GM18508 (cell line): ENCODE measurements at regions not wholly inside any gene's neighbourhood (a gene's known extent, or its start where the extent isn't known, plus 50 kb on each side); places are given as distances from the start of the nearest gene placed in this dataset.

Experiments used
- ATAC-seq: cut with Tn5 transposase; IDR thresholded peaks from one replicate; pipeline ENCODE4 v1.9.1; 2021; ENCODE audit warnings: moderate number of reproducible peaks; ENCODE audit not compliant: insufficient read depth, unreplicated experiment

- no peak for ATAC-seq
Observed at GRCh38 chr14:82410064-82410463, 876.4 kb upstream of the SEL1L start.

- ATAC-seq: no peak
Observed at GRCh38 chr14:82411298-82411697, 877.6 kb upstream of the SEL1L start.

GRCh38 chr14:82412545-82412944, 878.9 kb upstream of the SEL1L start:
- ATAC-seq: no peak

- peak; percentile 57 for ATAC-seq
Observed at GRCh38 chr14:82414853-82415539, 881.3 kb upstream of the SEL1L start.

- ATAC-seq: no peak
Observed at GRCh38 chr14:82419933-82420332, 886.3 kb upstream of the SEL1L start.

GRCh38 chr14:82420871-82421270, 887.2 kb upstream of the SEL1L start:
- ATAC-seq: no peak

GRCh38 chr14:82421286-82421685, 887.6 kb upstream of the SEL1L start:
- no peak for ATAC-seq

GRCh38 chr14:82422230-82422629, 888.6 kb upstream of the SEL1L start:
- no peak for ATAC-seq

GRCh38 chr14:82425261-82425660, 891.6 kb upstream of the SEL1L start:
- no peak for ATAC-seq

- ATAC-seq: no peak
Observed at GRCh38 chr14:82431031-82431430, 897.4 kb upstream of the SEL1L start.

- no peak for ATAC-seq
Observed at GRCh38 chr14:82432301-82433105, 898.9 kb upstream of the SEL1L start.

- no peak for ATAC-seq
Observed at GRCh38 chr14:82438436-82438835, 904.8 kb upstream of the SEL1L start.

- ATAC-seq: no peak
Observed at GRCh38 chr14:82441270-82441669, 907.6 kb upstream of the SEL1L start.

GRCh38 chr14:82445810-82446570, 912.3 kb upstream of the SEL1L start:
- no peak for ATAC-seq

- ATAC-seq: no peak
Observed at GRCh38 chr14:82447586-82447985, 913.9 kb upstream of the SEL1L start.

- no peak for ATAC-seq
Observed at GRCh38 chr14:82449926-82450468, 916.3 kb upstream of the SEL1L start.

GRCh38 chr14:82451675-82452074, 918.0 kb upstream of the SEL1L start:
- ATAC-seq: no peak

- ATAC-seq: no peak
Observed at GRCh38 chr14:82482345-82482744, 948.7 kb upstream of the SEL1L start.

GRCh38 chr14:82488473-82488872, 954.8 kb upstream of the SEL1L start:
- ATAC-seq: no peak

- ATAC-seq: no peak
Observed at GRCh38 chr14:82490397-82490796, 956.7 kb upstream of the SEL1L start.

GRCh38 chr14:82492157-82492556, 958.5 kb upstream of the SEL1L start:
- ATAC-seq: no peak
